Panc1 (cell line): ENCODE measurements at regions not wholly inside any gene's neighbourhood (a gene's known extent, or its start where the extent isn't known, plus 50 kb on each side); places are given as distances from the start of the nearest gene placed in this dataset.
A peak's percentile ranks its signal among the peaks of the same experiment; 100 is the strongest.

Experiments
- ATAC-seq: fragments of 200-7000 bp; cut with Tn5 transposase; 2 replicates; pipeline ENCODE4 v1.9.1; 2020; ENCODE audit warnings: mild to moderate bottlenecking, moderate library complexity
- BruUV-seq: library from RNA; stranded (reverse); fragments of 400-500 nt; replicated peaks from 2 replicates; lab custom pipeline; 2021; lab: Mats Ljungman, UMichigan
- CTCF ChIA-PET: fragments of 300-600 bp; sonication (Branson Sonifier 250); formaldehyde crosslinking; loops from one replicate; lab custom pipeline; 2022; ENCODE audit warnings: antibody characterized with exemption; lab: Charles Lee
- POLR2A ChIA-PET: fragments of 300-600 bp; sonication (Branson Sonifier 250); formaldehyde crosslinking; loops from one replicate; lab custom pipeline; 2022; ENCODE audit warnings: antibody characterized with exemption; lab: Charles Lee
- DNase-seq: peaks from one replicate; pipeline ENCODE4 v3.0.0-alpha.2; 2010; ENCODE audit warnings: low read depth, low spot score
- H3K27ac ChIP-seq: 2 replicates; pipeline ENCODE4 v1.5.1; 2011; ENCODE audit warnings: mild to moderate bottlenecking, low read length, inconsistent platforms
- H3K27me3 ChIP-seq: fragments of 200-500 bp; sonication (Bioruptor generic); 2 replicates; pipeline ENCODE4 v1.6.0; 2014; ENCODE audit warnings: low read length, inconsistent platforms; ENCODE audit not compliant: control insufficient read depth, insufficient read depth
- H3K36me3 ChIP-seq: fragments of 200-500 bp; sonication (Bioruptor generic); 2 replicates; pipeline ENCODE4 v1.5.1; 2014; ENCODE audit warnings: inconsistent platforms, mild to moderate bottlenecking, low read length, moderate library complexity; ENCODE audit not compliant: control insufficient read depth, insufficient read depth
- H3K4me1 ChIP-seq: 2 replicates; pipeline ENCODE4 v1.5.1; 2011; ENCODE audit warnings: inconsistent platforms, mild to moderate bottlenecking, low read length, moderate library complexity; ENCODE audit not compliant: control insufficient read depth, insufficient read depth
- H3K4me3 ChIP-seq, 2 experiments: 2 replicates each; pipeline ENCODE4 v1.5.1; 2011 to 2012; ENCODE audit warnings: low read depth in 2 of 2, low read length in 2 of 2, mild to moderate bottlenecking in 2 of 2, inconsistent platforms in 1 of 2, moderate library complexity in 1 of 2
- H3K9me3 ChIP-seq: fragments of 200-500 bp; sonication (Bioruptor generic); 2 replicates; pipeline ENCODE4 v1.5.1; 2014; ENCODE audit warnings: low read depth, mild to moderate bottlenecking, inconsistent platforms, low read length, moderate library complexity; ENCODE audit not compliant: control insufficient read depth, insufficient read depth
- POLR2AphosphoS5 ChIP-seq: IDR thresholded peaks from 2 replicates; pipeline ENCODE4 v1.6.1; 2012; ENCODE audit warnings: mild to moderate bottlenecking, low read depth, low read length, moderate library complexity
- SIN3A ChIP-seq: IDR thresholded peaks from 2 replicates; pipeline ENCODE4 v1.6.1; 2012; ENCODE audit warnings: low read depth, mild to moderate bottlenecking, low read length, moderate library complexity, borderline replicate concordance; ENCODE audit not compliant: insufficient read depth
- TCF7L2 ChIP-seq: IDR thresholded peaks from 2 replicates; pipeline ENCODE4 v1.6.1; 2011; ENCODE audit warnings: mild to moderate bottlenecking, low read depth, low read length, inconsistent platforms
- in situ Hi-C: cut with HindIII; loops from 2 replicates; pipeline ENCODE4 v1.10.0; 2016; ENCODE audit warnings: low sequenced_read_pairs, low pct_unique_long_range_greater_than_20kb
- intact Hi-C: fragments of 100-400 bp; cut with micrococcal nuclease; formaldehyde crosslinking; loops from one replicate; pipeline ENCODE4 v1.10.0; 2022; ENCODE audit not compliant: unreplicated experiment
- TF ChIP-seq, protein P1 (sequence below), 2 experiments: IDR thresholded peaks; 2 replicates each; pipeline ENCODE4 v1.6.1; 2011 to 2012; ENCODE audit warnings: low read depth in 2 of 2, control low read depth in 1 of 2, low read length in 1 of 2, mild to moderate bottlenecking in 1 of 2, moderate library complexity in 1 of 2; ENCODE audit not compliant: insufficient read depth in 1 of 2
- TF ChIP-seq, protein P2 (sequence below): fragments of 450-650 bp; IDR thresholded peaks from 2 replicates; pipeline ENCODE4 v1.5.1; 2017; ENCODE audit warnings: mild to moderate bottlenecking

DNA sequence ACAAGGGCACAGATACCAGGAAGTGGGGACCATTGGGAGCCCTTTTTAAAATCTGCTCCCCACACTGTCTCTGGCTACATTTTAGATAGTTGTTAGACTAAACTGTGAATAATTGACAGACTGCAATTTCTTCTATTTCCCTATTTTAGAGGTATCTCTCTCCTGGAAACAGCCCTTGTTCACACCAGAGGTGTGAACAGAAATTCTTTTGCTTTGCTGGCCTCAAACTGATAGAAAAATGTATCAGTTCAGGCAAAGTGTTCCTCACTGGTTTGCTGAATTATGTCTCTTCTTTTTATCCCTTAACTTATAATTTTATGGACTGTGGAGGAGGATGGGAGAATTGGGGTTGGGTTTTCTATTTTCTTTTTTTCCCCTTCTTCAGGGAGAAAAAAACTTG, 513.2 kb upstream of the SULF2 start:
- DNase-seq (no peak), ATAC-seq (no peak)
- in situ Hi-C loops = no loop called here
- Histone ChIP-seq H3K4me1 (peaks cover 14% of the 10 kb centered on the region), H3K4me3 (no peak overlapping the region), H3K36me3 (no peaks in the 10 kb centered on the region), H3K9me3 (no peaks in the 10 kb centered on the region), H3K27me3 (peaks cover 5% of the 10 kb centered on the region), H3K27ac (0 out of 2 replicates have a peak overlapping the region, but pooled peaks have one; percentile 37)
- BruUV-seq = no TSS peak
- TF ChIP-seq TCF7L2 (no peak), SIN3A (no peak), POLR2AphosphoS5 (no peak)
- TF ChIP-seq, protein P1, sequence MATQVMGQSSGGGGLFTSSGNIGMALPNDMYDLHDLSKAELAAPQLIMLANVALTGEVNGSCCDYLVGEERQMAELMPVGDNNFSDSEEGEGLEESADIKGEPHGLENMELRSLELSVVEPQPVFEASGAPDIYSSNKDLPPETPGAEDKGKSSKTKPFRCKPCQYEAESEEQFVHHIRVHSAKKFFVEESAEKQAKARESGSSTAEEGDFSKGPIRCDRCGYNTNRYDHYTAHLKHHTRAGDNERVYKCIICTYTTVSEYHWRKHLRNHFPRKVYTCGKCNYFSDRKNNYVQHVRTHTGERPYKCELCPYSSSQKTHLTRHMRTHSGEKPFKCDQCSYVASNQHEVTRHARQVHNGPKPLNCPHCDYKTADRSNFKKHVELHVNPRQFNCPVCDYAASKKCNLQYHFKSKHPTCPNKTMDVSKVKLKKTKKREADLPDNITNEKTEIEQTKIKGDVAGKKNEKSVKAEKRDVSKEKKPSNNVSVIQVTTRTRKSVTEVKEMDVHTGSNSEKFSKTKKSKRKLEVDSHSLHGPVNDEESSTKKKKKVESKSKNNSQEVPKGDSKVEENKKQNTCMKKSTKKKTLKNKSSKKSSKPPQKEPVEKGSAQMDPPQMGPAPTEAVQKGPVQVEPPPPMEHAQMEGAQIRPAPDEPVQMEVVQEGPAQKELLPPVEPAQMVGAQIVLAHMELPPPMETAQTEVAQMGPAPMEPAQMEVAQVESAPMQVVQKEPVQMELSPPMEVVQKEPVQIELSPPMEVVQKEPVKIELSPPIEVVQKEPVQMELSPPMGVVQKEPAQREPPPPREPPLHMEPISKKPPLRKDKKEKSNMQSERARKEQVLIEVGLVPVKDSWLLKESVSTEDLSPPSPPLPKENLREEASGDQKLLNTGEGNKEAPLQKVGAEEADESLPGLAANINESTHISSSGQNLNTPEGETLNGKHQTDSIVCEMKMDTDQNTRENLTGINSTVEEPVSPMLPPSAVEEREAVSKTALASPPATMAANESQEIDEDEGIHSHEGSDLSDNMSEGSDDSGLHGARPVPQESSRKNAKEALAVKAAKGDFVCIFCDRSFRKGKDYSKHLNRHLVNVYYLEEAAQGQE (IDR thresholded peaks at IDR 0.05; ENCODE audit: insufficient read depth in 1 of 2, low read depth in 2 of 2, low read length in 1 of 2) = no peak
- TF ChIP-seq, protein P2, sequence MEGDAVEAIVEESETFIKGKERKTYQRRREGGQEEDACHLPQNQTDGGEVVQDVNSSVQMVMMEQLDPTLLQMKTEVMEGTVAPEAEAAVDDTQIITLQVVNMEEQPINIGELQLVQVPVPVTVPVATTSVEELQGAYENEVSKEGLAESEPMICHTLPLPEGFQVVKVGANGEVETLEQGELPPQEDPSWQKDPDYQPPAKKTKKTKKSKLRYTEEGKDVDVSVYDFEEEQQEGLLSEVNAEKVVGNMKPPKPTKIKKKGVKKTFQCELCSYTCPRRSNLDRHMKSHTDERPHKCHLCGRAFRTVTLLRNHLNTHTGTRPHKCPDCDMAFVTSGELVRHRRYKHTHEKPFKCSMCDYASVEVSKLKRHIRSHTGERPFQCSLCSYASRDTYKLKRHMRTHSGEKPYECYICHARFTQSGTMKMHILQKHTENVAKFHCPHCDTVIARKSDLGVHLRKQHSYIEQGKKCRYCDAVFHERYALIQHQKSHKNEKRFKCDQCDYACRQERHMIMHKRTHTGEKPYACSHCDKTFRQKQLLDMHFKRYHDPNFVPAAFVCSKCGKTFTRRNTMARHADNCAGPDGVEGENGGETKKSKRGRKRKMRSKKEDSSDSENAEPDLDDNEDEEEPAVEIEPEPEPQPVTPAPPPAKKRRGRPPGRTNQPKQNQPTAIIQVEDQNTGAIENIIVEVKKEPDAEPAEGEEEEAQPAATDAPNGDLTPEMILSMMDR = no peak
- ChIA-PET CTCF (no interaction called here), POLR2A (no interaction called here)
- intact Hi-C loops = no loop called here

DNA sequence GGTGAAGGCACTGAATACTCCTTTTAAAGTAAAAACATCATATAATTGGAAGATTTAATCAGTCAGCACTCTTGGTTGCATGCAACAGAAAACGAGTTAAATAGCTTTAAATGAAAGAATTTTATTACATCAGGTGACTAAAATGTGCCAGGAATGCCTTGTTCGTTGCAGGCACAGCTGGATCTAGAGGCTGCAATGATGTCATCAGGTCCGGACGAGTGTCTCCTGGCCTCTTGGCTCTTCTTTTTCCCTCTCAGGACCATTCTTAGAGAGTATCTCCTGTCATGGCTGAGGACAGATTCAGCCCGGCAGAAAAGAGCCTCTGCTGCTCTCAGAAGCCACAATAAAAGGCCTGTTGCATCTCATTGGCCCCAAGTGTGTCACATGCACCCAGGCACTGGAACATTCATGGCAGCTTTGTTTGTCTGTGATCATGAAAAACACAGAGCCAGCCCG, 510.7 kb upstream of the SULF2 start:
- TF ChIP-seq, protein P1 (IDR thresholded peaks at IDR 0.05; ENCODE audit: insufficient read depth in 1 of 2, low read depth in 2 of 2, low read length in 1 of 2) = no peak
- TF ChIP-seq, protein P2 = peak; percentile 11; the same call in 1 of the 2 replicates
- intact Hi-C loops (no loop called here), in situ Hi-C loops (no loop called here)
- ChIA-PET POLR2A (no interaction called here), CTCF (interaction anchor here (0.5 kb wide), 1 partner anchor 510 kb away, joined by 3 read pairs; no protein-coding TSS in a partner anchor)
- no peak overlapping the region for H3K27ac ChIP-seq
- DNase-seq (no peak), ATAC-seq (no peak)
- no peaks in the 10 kb centered on the region for H3K36me3 ChIP-seq
- H3K4me3 ChIP-seq = no peak overlapping the region
- BruUV-seq = no TSS peak
- H3K27me3 ChIP-seq = peaks cover 1% of the 10 kb centered on the region; the same call in 1 of the 2 replicates
- H3K4me1 ChIP-seq = peaks cover 14% of the 10 kb centered on the region
- no peaks in the 10 kb centered on the region for H3K9me3 ChIP-seq
